Natural killer cell (primary cell): ENCODE measurements at regions not wholly inside any gene's neighbourhood (a gene's known extent, or its start where the extent isn't known, plus 50 kb on each side); places are given as distances from the start of the nearest gene placed in this dataset.

Experiments used
- ATAC-seq, 3 donors: fragments of 150-1000 bp in 2 of 3; fragments of 200-7000 bp in 1 of 3; cut with Tn5 transposase; 1 replicate in 1 of 3; 2 replicates in 2 of 3; pipeline ENCODE4 v1.10.0; 2021; ENCODE audit warnings: mild to moderate bottlenecking in 2 of 3, moderate library complexity in 2 of 3
- DNase-seq, 2 donors: peaks; one replicate each; pipeline versions ENCODE4 v3.0.0 to v3.0.0-alpha.2; 2013 to 2021; ENCODE audit warnings: mixed read lengths in 1 of 2
- H3K27ac ChIP-seq: one replicate; pipeline ENCODE4 v1.5.1; 2013; ENCODE audit warnings: mild to moderate bottlenecking, low read length
- H3K27me3 ChIP-seq: one replicate; pipeline ENCODE4 v1.6.1; 2013; ENCODE audit warnings: low read length; ENCODE audit not compliant: control insufficient read depth, insufficient read depth
- H3K36me3 ChIP-seq: one replicate; pipeline ENCODE4 v1.6.1; 2013; ENCODE audit warnings: low read length; ENCODE audit not compliant: control insufficient read depth, insufficient read depth
- H3K4me1 ChIP-seq: one replicate; pipeline ENCODE4 v1.6.1; 2013; ENCODE audit warnings: low read length; ENCODE audit not compliant: control insufficient read depth, insufficient read depth
- H3K4me3 ChIP-seq: one replicate; pipeline ENCODE4 v1.5.1; 2013; ENCODE audit warnings: low read length
- H3K9me3 ChIP-seq: one replicate; pipeline ENCODE4 v1.6.1; 2013; ENCODE audit warnings: low read length; ENCODE audit not compliant: control insufficient read depth, insufficient read depth
- H3K27ac Mint-ChIP-seq, 2 donors: one replicate each; pipeline ENCODE4 v1.8.0; 2022; ENCODE audit warnings: mild to moderate bottlenecking in 2 of 2, mixed read lengths in 2 of 2, moderate library complexity in 1 of 2
- H3K27me3 Mint-ChIP-seq, 2 donors: one replicate each; pipeline ENCODE4 v1.8.0; 2022; ENCODE audit warnings: low read depth in 2 of 2, mixed read lengths in 2 of 2
- H3K36me3 Mint-ChIP-seq: one replicate; pipeline ENCODE4 v1.8.0; 2022; ENCODE audit warnings: mixed read lengths
- H3K4me1 Mint-ChIP-seq, 2 donors: one replicate each; pipeline ENCODE4 v1.8.0; 2022; ENCODE audit warnings: mixed read lengths in 2 of 2
- H3K4me3 Mint-ChIP-seq: one replicate; pipeline ENCODE4 v1.8.0; 2022; ENCODE audit warnings: mild to moderate bottlenecking, moderate library complexity, mixed read lengths
- H3K9me3 Mint-ChIP-seq, 2 donors: one replicate each; pipeline ENCODE4 v1.8.0; 2022; ENCODE audit warnings: mixed read lengths in 2 of 2
- CTCF ChIP-seq: fragments of 200-600 bp; IDR thresholded peaks from one replicate; pipeline ENCODE4 v1.8.0; 2022; ENCODE audit warnings: antibody characterized with exemption
- WGBS: methylation state at CpG from one replicate; pipeline ENCODE4 v1.1.7; 2013; ENCODE audit warnings: missing lambda C conversion rate; ENCODE audit not compliant: insufficient coverage; 5-methylcytosine and 5-hydroxymethylcytosine counted together
- intact Hi-C: fragments of 100-400 bp; cut with micrococcal nuclease; formaldehyde crosslinking; loops from one replicate; pipeline ENCODE4 v1.14.2; 2022

- WGBS, result 93% methylated on average over 1 of the region's 2 CpGs
- no peaks in the 10 kb centered on the region for H3K4me1 Mint-ChIP-seq
- H3K9me3 Mint-ChIP-seq, result peaks cover 0 to 4% of the 10 kb centered on the region in 2 donors
- Histone ChIP-seq H3K36me3 (no peaks in the 10 kb centered on the region), H3K4me1 (peaks cover 3% of the 10 kb centered on the region), H3K4me3 (no peak overlapping the region), H3K27me3 (peaks cover 2% of the 10 kb centered on the region), H3K9me3 (no peaks in the 10 kb centered on the region), H3K27ac (no peak overlapping the region)
- TF ChIP-seq CTCF, result no peak
- H3K27me3 Mint-ChIP-seq, result peaks cover 11 to 20% of the 10 kb centered on the region in 2 donors
- no peak overlapping the region for H3K27ac Mint-ChIP-seq
- DNase-seq (no peak), ATAC-seq (no peak)
- intact Hi-C loops, result no loop called here
- no peak overlapping the region for H3K4me3 Mint-ChIP-seq
- H3K36me3 Mint-ChIP-seq, result no peaks in the 10 kb centered on the region
These were observed 202.8 kb downstream of the CDCA7 start for GRCh38 chr2:173557497-173557896.

GRCh38 chr2:173567493-173567892 lies 212.8 kb downstream of the CDCA7 start:
- Mint-ChIP-seq H3K4me1 (peaks cover 0 to 5% of the 10 kb centered on the region in 2 donors), H3K9me3 (peaks cover 2 to 5% of the 10 kb centered on the region in 2 donors), H3K36me3 (no peaks in the 10 kb centered on the region), H3K27me3 (peaks cover 12 to 34% of the 10 kb centered on the region in 2 donors), H3K4me3 (no peak overlapping the region), H3K27ac (no peak overlapping the region)
- WGBS, result 92% methylated on average over 3 of the region's 3 CpGs
- no peak overlapping the region for H3K27ac ChIP-seq
- H3K4me3 ChIP-seq, result no peak overlapping the region
- ATAC-seq (no peak), DNase-seq (no peak)
- no peaks in the 10 kb centered on the region for H3K4me1 ChIP-seq
- H3K36me3 ChIP-seq, result no peaks in the 10 kb centered on the region
- H3K27me3 ChIP-seq, result no peaks in the 10 kb centered on the region
- no peak for TF ChIP-seq CTCF
- intact Hi-C loops, result no loop called here
- H3K9me3 ChIP-seq, result no peaks in the 10 kb centered on the region

GRCh38 chr2:173568054-173568453 lies 213.4 kb downstream of the CDCA7 start:
- DNase-seq, result no peak
- Histone ChIP-seq H3K27me3 (no peaks in the 10 kb centered on the region), H3K4me1 (no peaks in the 10 kb centered on the region), H3K9me3 (no peaks in the 10 kb centered on the region), H3K4me3 (no peak overlapping the region), H3K27ac (no peak overlapping the region), H3K36me3 (no peaks in the 10 kb centered on the region)
- H3K9me3 Mint-ChIP-seq, result no peaks in the 10 kb centered on the region
- H3K4me1 Mint-ChIP-seq, result peaks cover 5% of the 10 kb centered on the region in 2 donors
- TF ChIP-seq CTCF, result no peak
- H3K27ac Mint-ChIP-seq, result no peak overlapping the region
- peaks cover 7 to 28% of the 10 kb centered on the region in 2 donors for H3K27me3 Mint-ChIP-seq
- no peaks in the 10 kb centered on the region for H3K36me3 Mint-ChIP-seq
- no peak overlapping the region for H3K4me3 Mint-ChIP-seq
- intact Hi-C loops, result no loop called here
- ATAC-seq, result no peak
- 58% methylated on average over 3 of the region's 3 CpGs for WGBS
